ENCODE measurements at regions not wholly inside any gene's neighbourhood (a gene's known extent, or its start where the extent isn't known, plus 50 kb on each side); places are given as distances from the start of the nearest gene placed in this dataset.

DNA sequence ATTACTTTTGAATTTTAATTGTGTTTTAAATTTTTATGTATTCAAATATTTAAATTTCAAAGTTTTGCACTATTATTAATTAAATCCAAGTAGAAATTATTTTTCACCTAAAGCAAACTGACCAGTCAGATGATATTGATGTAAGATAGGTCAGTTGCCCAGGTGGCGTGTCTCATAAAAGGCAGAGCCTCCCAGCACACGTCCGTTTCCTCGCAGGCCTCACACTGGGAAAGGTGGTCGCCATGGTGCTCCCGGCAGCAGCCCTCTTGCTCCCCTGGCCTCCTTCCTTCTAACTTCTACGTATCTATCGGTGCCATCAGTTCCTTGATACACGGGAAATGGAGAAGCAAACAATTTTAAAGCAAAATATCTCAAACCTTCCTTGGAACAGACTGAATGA, 516.8 kb downstream of the GALR1 start:
- Histone ChIP-seq H3K27ac (no peak overlapping the region), H3K4me3 (no peak overlapping the region), H3K36me3 (no peaks in the 10 kb centered on the region), H3K4me1 (ENCODE audit: control insufficient read depth in 1 of 2, low read depth in 2 of 2) (no peaks in the 10 kb centered on the region), H3K9me3 (no peaks in the 10 kb centered on the region), H3K27me3 (replicated peaks; ENCODE audit: insufficient read depth) (no peaks in the 10 kb centered on the region)
- TF ChIP-seq, protein P1, sequence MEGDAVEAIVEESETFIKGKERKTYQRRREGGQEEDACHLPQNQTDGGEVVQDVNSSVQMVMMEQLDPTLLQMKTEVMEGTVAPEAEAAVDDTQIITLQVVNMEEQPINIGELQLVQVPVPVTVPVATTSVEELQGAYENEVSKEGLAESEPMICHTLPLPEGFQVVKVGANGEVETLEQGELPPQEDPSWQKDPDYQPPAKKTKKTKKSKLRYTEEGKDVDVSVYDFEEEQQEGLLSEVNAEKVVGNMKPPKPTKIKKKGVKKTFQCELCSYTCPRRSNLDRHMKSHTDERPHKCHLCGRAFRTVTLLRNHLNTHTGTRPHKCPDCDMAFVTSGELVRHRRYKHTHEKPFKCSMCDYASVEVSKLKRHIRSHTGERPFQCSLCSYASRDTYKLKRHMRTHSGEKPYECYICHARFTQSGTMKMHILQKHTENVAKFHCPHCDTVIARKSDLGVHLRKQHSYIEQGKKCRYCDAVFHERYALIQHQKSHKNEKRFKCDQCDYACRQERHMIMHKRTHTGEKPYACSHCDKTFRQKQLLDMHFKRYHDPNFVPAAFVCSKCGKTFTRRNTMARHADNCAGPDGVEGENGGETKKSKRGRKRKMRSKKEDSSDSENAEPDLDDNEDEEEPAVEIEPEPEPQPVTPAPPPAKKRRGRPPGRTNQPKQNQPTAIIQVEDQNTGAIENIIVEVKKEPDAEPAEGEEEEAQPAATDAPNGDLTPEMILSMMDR (IDR thresholded peaks at IDR 0.05): no peak
- DNase-seq (ENCODE audit: low spot score) (no peak), ATAC-seq (ENCODE audit: insufficient number of reproducible peaks, low FRiP score, low read depth) (no peak)

- Histone ChIP-seq H3K4me1 (ENCODE audit: control insufficient read depth in 1 of 2, low read depth in 2 of 2) (no peaks in the 10 kb centered on the region), H3K9me3 (no peaks in the 10 kb centered on the region), H3K36me3 (no peaks in the 10 kb centered on the region), H3K4me3 (no peak overlapping the region), H3K27ac (no peak overlapping the region), H3K27me3 (replicated peaks; ENCODE audit: insufficient read depth) (no peaks in the 10 kb centered on the region)
- no peak for ATAC-seq (ENCODE audit: insufficient number of reproducible peaks, low FRiP score, low read depth)
- DNase-seq (ENCODE audit: low spot score): no peak
- TF ChIP-seq, protein P1 (IDR thresholded peaks at IDR 0.05): no peak
Observed at GRCh38 chr18:77772177-77772576, 522.5 kb downstream of the GALR1 start.

DNA sequence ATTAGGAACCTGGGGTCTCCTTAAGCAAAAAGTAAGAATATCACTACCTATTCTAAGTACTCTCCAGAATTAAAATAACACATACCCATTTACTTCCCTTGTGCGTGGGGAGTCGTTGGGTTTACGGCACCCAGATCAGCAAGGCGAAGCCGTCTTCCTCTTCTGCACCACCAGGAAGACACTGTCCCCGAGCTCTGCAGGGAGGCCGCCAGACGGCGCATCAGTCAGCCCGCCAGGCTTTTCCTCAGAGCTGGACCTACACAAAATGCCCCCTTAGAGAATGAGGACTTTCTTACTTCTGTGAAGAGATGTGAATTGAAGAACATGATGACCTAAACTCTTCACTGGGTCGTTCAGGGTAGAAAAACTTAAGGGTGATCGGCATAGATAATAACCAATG, 526.5 kb downstream of the GALR1 start:
- Histone ChIP-seq H3K4me3 (no peak overlapping the region), H3K9me3 (no peaks in the 10 kb centered on the region), H3K27me3 (replicated peaks; ENCODE audit: insufficient read depth) (no peaks in the 10 kb centered on the region), H3K36me3 (no peaks in the 10 kb centered on the region), H3K4me1 (ENCODE audit: control insufficient read depth in 1 of 2, low read depth in 2 of 2) (no peaks in the 10 kb centered on the region), H3K27ac (no peak overlapping the region)
- ATAC-seq (ENCODE audit: insufficient number of reproducible peaks, low FRiP score, low read depth) (no peak), DNase-seq (ENCODE audit: low spot score) (no peak)
- TF ChIP-seq, protein P1 (IDR thresholded peaks at IDR 0.05): no peak

GRCh38 chr18:77777163-77777562, 527.5 kb downstream of the GALR1 start:
- Histone ChIP-seq H3K4me3 (no peak overlapping the region), H3K27ac (no peak overlapping the region), H3K36me3 (no peaks in the 10 kb centered on the region), H3K27me3 (replicated peaks; ENCODE audit: insufficient read depth) (no peaks in the 10 kb centered on the region), H3K4me1 (ENCODE audit: control insufficient read depth in 1 of 2, low read depth in 2 of 2) (no peaks in the 10 kb centered on the region), H3K9me3 (no peaks in the 10 kb centered on the region)
- no peak for ATAC-seq (ENCODE audit: insufficient number of reproducible peaks, low FRiP score, low read depth)
- TF ChIP-seq, protein P1 (IDR thresholded peaks at IDR 0.05): no peak
- DNase-seq (ENCODE audit: low spot score): no peak

- H3K27me3 ChIP-seq (replicated peaks; ENCODE audit: insufficient read depth): no peaks in the 10 kb centered on the region
- no peaks in the 10 kb centered on the region for H3K9me3 ChIP-seq
- H3K4me1 ChIP-seq (ENCODE audit: control insufficient read depth in 1 of 2, low read depth in 2 of 2): no peaks in the 10 kb centered on the region
- no peak overlapping the region for H3K4me3 ChIP-seq
- no peak for ATAC-seq (ENCODE audit: insufficient number of reproducible peaks, low FRiP score, low read depth)
- no peak for DNase-seq (ENCODE audit: low spot score)
- no peak overlapping the region for H3K27ac ChIP-seq
- H3K36me3 ChIP-seq: no peaks in the 10 kb centered on the region
- TF ChIP-seq, protein P1 (IDR thresholded peaks at IDR 0.05): no peak
Observed at GRCh38 chr18:77784759-77785379, 535.2 kb downstream of the GALR1 start.
